ENCODE measurements at regions not wholly inside any gene's neighbourhood (a gene's known extent, or its start where the extent isn't known, plus 50 kb on each side); places are given as distances from the start of the nearest gene placed in this dataset.
"Not testable (repeated sequence)": the region's sequence is repeated elsewhere in the genome, so short reads cannot be mapped to it uniquely, and the experiment has no call there.

GRCh38 chr6:167549213-167549612, 224.3 kb downstream of the TTLL2 start:
- DNase-seq, result no peak

DNA sequence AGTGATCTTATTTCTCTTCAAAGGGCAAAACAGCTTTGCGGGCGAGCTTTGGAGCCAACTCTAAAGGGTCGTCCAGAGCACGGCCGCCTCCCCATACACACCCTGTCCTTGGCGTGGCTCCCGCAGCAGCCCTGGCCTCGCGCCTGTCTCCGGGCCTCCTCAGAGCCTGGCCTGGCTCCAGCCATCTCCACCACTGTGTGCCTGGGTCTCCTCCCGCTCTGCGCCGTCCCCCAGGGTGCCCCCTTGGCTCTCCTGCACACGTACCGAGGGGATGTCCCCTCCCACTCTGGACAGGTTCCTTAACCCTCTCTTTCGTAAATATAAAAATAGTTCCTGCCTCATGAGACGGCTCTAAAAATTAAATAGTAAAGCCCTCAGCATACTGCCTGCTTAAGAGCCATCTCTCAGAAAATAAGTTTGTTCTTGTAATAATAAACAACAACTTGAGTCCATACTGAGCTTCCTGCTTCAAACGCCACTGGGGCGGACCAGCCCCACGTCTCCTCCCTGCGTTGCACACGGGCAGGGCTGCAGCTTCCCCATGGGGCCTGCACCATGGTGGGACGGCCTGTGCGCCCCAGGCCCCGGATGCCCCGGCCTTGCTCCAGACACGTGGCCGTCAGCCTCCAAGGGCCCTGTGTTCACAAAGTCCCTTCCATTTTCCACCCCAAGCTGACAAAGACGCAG, 226.2 kb downstream of the TTLL2 start:
- DNase-seq, result no peak

DNA sequence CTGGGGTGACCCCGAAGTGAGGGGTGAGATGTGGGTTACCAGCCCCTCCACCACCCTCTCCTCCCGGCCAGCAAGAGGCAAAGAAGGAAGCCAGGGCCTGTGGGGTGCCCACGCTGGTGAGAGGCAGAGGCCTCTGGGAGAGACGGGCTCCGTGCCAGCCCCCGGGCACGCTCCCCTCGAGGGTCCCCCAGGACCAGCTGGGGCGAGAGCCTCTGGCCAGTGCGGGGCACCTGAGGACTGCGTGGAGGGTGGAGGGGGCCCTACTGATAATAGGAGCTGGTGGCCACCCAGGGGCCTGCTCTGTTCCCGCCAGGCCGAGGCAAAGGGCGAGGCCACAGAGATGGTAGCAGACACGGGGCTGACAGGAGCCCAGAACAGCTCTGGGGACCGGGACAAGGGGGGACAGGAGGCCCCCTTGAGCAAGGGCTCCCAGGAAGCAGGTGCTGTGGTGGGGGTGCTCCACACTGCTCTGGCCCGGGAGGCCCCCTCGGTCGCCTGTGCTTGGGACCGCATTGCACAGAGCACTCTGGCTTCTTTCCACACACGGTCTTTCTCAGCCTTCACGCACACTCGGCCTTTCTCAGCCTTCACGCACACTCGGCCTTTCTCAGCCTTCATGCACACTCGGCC, 226.9 kb downstream of the TTLL2 start:
- DNase-seq, result no peak

DNA sequence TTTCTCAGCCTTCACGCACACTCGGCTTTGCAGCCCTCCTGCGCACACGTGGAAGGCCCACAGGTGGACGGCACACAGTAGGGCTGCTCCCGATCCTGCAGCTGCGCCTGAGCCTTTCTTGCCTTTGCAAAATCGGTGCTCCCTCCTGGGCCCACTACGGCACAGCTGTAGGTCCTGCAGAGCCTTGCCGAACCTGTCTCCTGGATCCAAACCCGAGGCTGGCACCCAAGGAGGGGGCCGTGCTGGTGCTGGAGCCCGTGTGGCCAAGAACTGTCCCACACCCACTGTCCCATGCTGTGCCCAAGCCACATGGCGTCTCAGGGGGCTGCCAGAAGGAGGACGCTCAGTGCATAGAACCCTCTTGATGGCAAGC, 227.4 kb downstream of the TTLL2 start:
- DNase-seq, result no peak

DNA sequence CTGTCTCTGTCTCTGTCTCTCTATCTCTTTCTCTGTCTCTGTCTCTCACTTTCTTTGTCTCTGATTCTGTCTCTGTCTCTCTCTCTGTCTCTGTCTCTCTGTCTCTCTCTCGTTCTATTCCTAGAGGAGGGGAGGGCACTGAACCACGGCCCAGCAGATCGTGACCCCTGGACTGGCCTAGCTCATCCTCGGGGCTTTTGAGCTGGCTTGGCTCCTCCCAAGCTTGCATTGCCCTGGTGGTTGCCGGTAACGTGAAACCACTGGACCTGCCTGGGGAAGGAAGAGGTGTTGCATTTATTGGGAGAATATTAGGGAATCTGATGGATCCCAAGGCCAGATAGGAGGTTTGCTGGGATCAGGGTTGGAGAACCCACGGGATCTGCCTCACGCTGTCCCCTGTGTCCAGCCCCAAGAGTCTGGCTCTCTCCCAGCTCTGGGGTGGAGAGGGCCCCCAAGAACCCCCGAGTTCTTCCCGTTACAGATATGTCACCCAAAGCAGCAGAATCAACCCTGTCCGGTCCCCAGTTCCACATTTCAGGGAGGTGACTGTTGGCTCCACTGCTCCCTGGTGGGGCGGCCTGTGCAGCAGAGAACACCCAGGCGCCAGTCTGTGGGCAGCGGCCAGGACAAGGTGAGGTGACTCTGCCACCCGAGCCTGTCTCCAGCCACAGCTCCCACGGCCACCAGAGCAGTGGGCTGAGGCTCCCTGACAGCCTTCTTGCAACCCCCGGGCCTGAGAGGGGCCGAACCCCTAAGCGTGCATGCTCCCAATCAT, 228.3 kb downstream of the TTLL2 start:
- no peak for DNase-seq

GRCh38 chr6:167553736-167554119, 228.8 kb downstream of the TTLL2 start:
- no peak for DNase-seq

GRCh38 chr6:167554854-167555253, 230.0 kb downstream of the TTLL2 start:
- no peak for DNase-seq

GRCh38 chr6:167555836-167556235, 230.9 kb downstream of the TTLL2 start:
- DNase-seq, result no peak

- DNase-seq, result no peak
Observed at GRCh38 chr6:167557675-167558074, 232.8 kb downstream of the TTLL2 start.

DNA sequence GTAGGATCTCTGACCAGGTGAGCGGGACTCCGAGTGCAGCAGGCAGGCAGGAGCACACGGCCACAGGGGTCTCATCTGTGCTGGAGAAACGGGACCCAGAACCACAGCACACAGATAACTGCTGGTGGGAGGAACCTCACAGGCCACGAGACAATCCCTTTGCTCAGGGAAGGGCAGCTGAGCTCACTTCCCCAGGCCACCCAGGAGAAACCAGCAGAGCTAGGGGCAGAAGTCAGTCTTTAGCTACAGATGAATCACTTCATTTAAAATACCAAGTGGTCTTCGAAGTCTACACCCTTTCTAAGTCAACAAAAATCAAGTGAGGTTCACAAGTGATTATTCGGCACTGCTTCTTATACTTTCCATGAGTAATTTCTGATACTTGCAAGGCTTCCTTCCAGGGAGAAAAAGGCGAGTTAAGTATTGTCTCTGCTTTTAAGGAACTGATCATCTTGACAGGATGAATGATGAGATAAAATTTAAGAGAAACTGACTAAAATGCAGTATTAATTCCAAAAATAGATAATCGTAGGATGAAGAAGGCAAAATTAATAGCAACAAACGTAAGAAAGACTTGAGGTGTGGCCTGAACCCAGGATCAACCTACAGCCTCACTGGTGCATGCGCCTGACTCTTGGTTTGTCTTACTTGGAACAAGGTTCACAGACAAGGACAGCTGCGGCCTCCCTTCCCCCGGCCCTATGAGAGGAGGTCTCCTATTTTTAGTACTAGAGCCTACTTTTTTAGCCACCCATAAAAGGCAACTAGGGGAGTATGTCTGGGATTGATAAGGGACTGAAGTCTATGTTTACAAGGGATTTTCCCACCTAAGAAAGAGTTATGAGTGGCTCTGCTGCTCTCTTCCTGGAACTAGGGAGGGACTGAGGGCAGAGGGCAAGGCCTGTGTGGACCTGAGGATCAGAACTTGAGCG, 233.6 kb downstream of the TTLL2 start:
- no peak for DNase-seq

DNA sequence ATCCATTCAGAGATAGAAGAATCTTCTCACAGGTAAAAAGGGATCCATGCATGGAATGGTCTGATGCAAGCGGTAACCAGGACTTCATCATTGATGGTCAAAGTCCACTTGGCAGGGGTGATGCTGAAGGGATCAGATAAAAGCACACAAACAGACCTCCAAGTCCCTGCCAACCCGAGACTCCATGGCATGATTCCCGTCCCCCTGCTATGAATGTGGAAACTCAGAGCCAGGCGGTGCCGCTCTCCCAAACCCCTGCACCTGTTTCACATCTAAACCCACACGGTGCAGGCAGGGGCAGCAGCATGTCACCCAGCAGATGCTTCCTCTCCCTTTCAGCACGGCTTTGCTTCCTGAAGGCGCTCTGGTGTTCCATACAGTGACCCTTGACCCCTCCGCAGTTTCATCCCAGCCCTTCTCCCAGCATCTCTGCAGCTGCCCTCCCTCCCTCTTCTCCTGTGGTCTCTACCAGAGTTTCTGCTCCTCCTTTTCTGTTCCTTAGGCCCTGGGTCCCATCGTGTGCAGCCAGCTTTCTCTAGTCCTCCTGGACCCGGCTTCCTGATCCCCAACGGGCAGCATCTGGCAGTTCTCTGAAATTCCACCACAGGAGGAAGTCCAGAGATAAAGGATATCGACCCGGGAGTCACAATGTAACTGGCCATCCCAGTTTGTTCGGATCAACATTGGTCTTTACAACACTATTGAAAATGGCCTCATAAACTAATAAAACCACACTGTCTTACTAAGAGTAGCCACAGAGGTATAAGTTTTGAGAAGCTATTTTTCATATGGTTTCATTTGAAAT, 235.0 kb downstream of the TTLL2 start:
- no peak for DNase-seq

- no peak for DNase-seq
Observed at GRCh38 chr6:167560673-167561569, 236.0 kb downstream of the TTLL2 start.

- DNase-seq, result not testable (repeated sequence)
Observed at GRCh38 chr6:167562862-167563261, 238.0 kb downstream of the TTLL2 start.

DNA sequence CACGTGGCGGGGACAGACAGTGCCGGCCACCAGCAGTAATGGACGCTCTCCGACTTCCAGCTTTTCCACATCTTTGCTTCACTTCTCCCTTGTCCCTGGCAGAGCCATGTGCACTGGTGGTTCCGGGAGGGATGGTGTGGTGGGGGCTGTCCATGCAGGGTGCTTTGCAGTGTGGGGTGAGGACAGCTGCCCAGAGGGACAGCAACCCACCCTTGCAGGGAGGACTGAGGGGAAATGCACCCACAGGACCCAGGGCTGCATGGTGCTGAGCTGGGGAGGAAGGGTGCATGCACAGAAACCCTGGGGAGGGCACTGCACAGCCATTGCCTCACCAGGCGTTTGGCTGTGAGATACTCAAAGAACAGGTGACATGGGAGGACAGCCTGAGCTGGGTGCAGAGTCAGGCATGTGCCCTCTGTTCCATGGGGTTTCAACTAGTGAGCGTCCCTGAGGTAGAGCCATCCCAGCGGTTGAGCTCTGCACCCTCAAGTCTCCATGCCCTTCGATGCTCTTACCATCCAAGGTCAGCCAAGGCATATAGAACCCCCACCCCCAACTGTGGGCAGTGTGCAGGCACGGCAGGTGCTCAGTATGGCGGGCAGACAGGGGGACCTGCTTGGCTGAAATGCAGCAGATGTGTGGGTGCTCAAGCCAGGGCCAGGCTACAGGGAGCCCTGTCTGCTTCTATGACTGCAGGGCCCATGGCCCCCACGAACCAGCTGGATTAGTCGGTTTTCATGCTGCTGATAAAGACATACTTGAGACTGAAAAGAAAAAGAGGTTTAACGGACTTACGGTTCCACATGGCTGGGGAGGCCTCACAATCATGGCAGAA, 239.7 kb downstream of the TTLL2 start:
- no peak for DNase-seq

DNA sequence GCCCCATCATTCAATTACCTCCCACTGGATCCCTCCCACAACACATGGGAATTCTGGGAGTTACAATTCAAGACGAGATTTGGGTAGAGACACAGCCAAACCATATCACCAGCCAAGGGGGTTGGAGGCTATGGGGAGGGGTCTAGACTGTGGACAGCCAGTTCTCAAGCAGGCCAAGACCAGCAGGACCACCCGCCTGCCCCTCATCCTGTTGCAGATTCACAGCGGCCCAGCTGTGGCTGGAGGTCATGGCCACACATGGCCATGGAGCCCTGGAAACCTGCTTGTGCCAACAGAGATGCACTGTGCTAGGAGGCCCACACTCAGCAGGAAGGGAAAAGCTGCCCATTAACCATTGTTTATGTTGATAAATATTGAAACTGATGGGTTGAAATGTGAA, 240.5 kb downstream of the TTLL2 start:
- DNase-seq, result no peak

GRCh38 chr6:167565884-167566599, 241.2 kb downstream of the TTLL2 start:
- no peak for DNase-seq

GRCh38 chr6:167566711-167567141, 241.8 kb downstream of the TTLL2 start:
- DNase-seq, result no peak

DNA sequence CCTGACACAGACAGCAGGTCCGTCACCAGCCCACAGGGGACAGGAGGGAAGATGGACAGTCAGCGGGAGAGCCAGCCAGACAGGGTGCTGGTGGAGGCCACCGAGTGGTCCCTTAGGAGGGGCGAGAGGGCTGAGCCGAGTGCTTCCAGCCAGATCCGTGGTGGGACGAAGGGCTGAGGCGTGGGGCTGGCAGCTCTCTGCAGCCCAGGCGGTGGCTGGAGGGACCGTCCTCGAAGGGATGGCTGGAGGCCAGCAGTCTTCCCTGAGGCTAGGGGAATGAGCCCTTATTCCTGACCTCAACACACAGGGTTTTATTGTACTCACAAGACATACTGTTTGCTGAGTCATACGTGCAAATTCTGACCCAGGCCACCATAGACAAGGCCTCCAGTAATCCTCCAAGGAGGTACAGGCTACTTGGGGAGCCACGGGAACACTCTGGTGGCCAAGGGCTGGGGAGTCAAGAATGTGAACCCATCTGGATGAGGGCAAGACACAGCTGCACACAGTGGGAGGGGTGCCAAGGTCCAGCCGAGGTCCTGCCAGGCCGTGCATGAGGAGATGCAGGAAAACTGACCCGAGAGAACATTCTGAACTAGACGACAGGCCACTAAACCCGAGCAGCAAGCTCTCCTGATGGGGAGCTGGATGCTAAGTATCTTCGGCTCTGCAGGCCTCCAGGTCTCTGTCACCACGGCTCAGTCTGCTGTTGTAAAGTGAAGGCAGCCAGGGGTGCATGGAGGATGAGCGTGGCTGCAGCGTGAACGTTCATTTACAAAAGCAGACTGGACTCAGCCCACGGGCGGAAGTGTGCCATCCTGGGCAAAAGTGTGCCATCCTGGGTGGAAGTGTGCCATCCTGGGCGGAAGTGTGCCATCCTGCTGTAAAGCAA, 242.5 kb downstream of the TTLL2 start:
- no peak for DNase-seq
